Endothelial cell of umbilical vein (primary cell): ENCODE measurements at regions not wholly inside any gene's neighbourhood (a gene's known extent, or its start where the extent isn't known, plus 50 kb on each side); places are given as distances from the start of the nearest gene placed in this dataset.

Experiments
- BruUV-seq: library from RNA; stranded (reverse); fragments of 400-500 nt; replicated peaks from 2 replicates; lab custom pipeline; 2021; lab: Mats Ljungman, UMichigan
- CTCF ChIA-PET: fragments of 300-600, 350-600 bp; sonication (Branson Sonifier 250); formaldehyde crosslinking; loops from one replicate; lab custom pipeline; 2021; ENCODE audit warnings: antibody characterized with exemption, inconsistent platforms; lab: Charles Lee
- POLR2A ChIA-PET: fragments of 300-600, 350-600 bp; sonication (Branson Sonifier 250); formaldehyde crosslinking; loops from one replicate; lab custom pipeline; 2021; ENCODE audit warnings: antibody characterized with exemption, inconsistent platforms; lab: Charles Lee
- DNase-seq: peaks from one replicate; pipeline ENCODE4 v3.0.0-alpha.2; 2011; ENCODE audit warnings: low read depth, low spot score
- FAIRE-seq: peaks from 2 replicates; lab custom pipeline; 2011; peaks lifted over from hg19 to GRCh38; lab: Jason Lieb, UNC
- H2AFZ ChIP-seq: 2 replicates; pipeline ENCODE4 v1.6.0; 2012; ENCODE audit warnings: low read depth, low read length, control low read depth, inconsistent platforms
- H3K27ac ChIP-seq: 2 replicates; pipeline ENCODE4 v1.5.1; 2011; ENCODE audit warnings: low read depth, mild to moderate bottlenecking, control low read depth, low read length, moderate library complexity; ENCODE audit not compliant: insufficient read depth
- H3K27me3 ChIP-seq, 2 experiments: 2 replicates each; pipeline versions ENCODE4 v1.6.0 to v1.6.1; 2011; ENCODE audit warnings: low read length in 2 of 2, mixed read lengths in 1 of 2; ENCODE audit not compliant: control insufficient read depth in 2 of 2, insufficient read depth in 2 of 2
- H3K36me3 ChIP-seq, 2 experiments: 2 replicates in 1 of 2; 3 replicates in 1 of 2; pipeline ENCODE4 v1.5.1; 2011; ENCODE audit warnings: low read length in 2 of 2, mild to moderate bottlenecking in 1 of 2, moderate library complexity in 1 of 2; ENCODE audit not compliant: control insufficient read depth in 2 of 2, insufficient read depth in 2 of 2; ENCODE audit errors: extremely low read depth in 1 of 2
- H3K4me1 ChIP-seq: 3 replicates; pipeline ENCODE4 v1.5.1; 2011; ENCODE audit warnings: mild to moderate bottlenecking, low read length; ENCODE audit not compliant: control insufficient read depth, insufficient read depth; ENCODE audit errors: extremely low read depth
- H3K4me2 ChIP-seq: 2 replicates; pipeline ENCODE4 v1.6.1; 2011; ENCODE audit warnings: low read length, control low read depth, mixed read lengths; ENCODE audit not compliant: insufficient read depth
- H3K4me3 ChIP-seq, 3 experiments: fragments of 200-600 bp in 1 of 3; sonication (generic), shearing (Covaris generic) in 1 of 3; replicated peaks in 1 of 3; 2 replicates each; pipeline ENCODE4 v1.5.1; 2011 to 2016; ENCODE audit warnings: control low read depth in 3 of 3, low read length in 3 of 3, mild to moderate bottlenecking in 2 of 3, inconsistent platforms in 1 of 3, low read depth in 1 of 3, moderate library complexity in 1 of 3; ENCODE audit not compliant: insufficient read depth in 1 of 3
- H3K79me2 ChIP-seq: 2 replicates; pipeline ENCODE4 v1.6.0; 2012; ENCODE audit warnings: low read length, inconsistent platforms; ENCODE audit not compliant: control insufficient read depth, insufficient read depth
- H3K9ac ChIP-seq: replicated peaks from 2 replicates; pipeline ENCODE3; 2011; ENCODE audit warnings: low read length, control low read depth; ENCODE audit not compliant: insufficient read depth; ENCODE audit errors: extremely low read depth
- H3K9me1 ChIP-seq: replicated peaks from 3 replicates; pipeline ENCODE4 v1.6.0; 2011; ENCODE audit warnings: mild to moderate bottlenecking, low read length; ENCODE audit not compliant: control insufficient read depth, insufficient read depth; ENCODE audit errors: extremely low read depth
- H3K9me3 ChIP-seq: replicated peaks from 2 replicates; pipeline ENCODE4 v1.5.1; 2012; ENCODE audit warnings: low read length, inconsistent platforms; ENCODE audit not compliant: control insufficient read depth, insufficient read depth
- H4K20me1 ChIP-seq: replicated peaks from 2 replicates; pipeline ENCODE3; 2011; ENCODE audit warnings: mild to moderate bottlenecking, low read length; ENCODE audit not compliant: control insufficient read depth, insufficient read depth; ENCODE audit errors: extremely low read depth
- EZH2 ChIP-seq: IDR thresholded peaks from 2 replicates; pipeline ENCODE4 v1.6.1; 2012; ENCODE audit warnings: borderline replicate concordance, low read depth, mild to moderate bottlenecking, moderate library complexity, low read length, inconsistent platforms; ENCODE audit not compliant: severe bottlenecking
- FOS ChIP-seq: IDR thresholded peaks from 2 replicates; pipeline ENCODE4 v1.6.1; 2011; ENCODE audit warnings: mild to moderate bottlenecking, low read length, moderate library complexity, borderline replicate concordance; ENCODE audit not compliant: insufficient read depth
- JUN ChIP-seq: IDR thresholded peaks from 2 replicates; pipeline ENCODE4 v1.6.1; 2011; ENCODE audit warnings: borderline replicate concordance, low read depth; ENCODE audit not compliant: insufficient read length, insufficient read depth
- POLR2A ChIP-seq: IDR thresholded peaks from 2 replicates; pipeline ENCODE4 v1.6.1; 2012; ENCODE audit warnings: low read depth, mild to moderate bottlenecking, control low read depth, low read length
- dilution Hi-C: fragments of 300-500 bp; cut with MboI; formaldehyde crosslinking; loops from one replicate; pipeline ENCODE4 v1.15.0; 2019; ENCODE audit warnings: low sequenced_read_pairs; ENCODE audit not compliant: extremely low pct_ligation_motif_present
- intact Hi-C: fragments of 100-400 bp; cut with micrococcal nuclease; formaldehyde crosslinking; loops from one replicate; pipeline ENCODE4 v1.10.0; 2022
- TF ChIP-seq, protein P1 (sequence below), 2 donors: IDR thresholded peaks; 1 replicate in 1 of 2; 2 replicates in 1 of 2; pipeline ENCODE4 v1.5.1; 2011; ENCODE audit warnings: low read length in 2 of 2, mild to moderate bottlenecking in 2 of 2, moderate library complexity in 2 of 2, control low read depth in 1 of 2, inconsistent platforms in 1 of 2, low read depth in 1 of 2; ENCODE audit not compliant: insufficient read depth in 1 of 2; ENCODE audit errors: extremely low read depth in 1 of 2
- TF ChIP-seq, protein P2 (sequence below): IDR thresholded peaks from 2 replicates; pipeline ENCODE4 v1.6.1; 2011; ENCODE audit not compliant: insufficient read depth, insufficient read length

- FAIRE-seq (no peak), DNase-seq (peak; percentile 16)
- no peak overlapping the region for H3K27ac ChIP-seq
- TF ChIP-seq EZH2: no peak
- TF ChIP-seq, protein P1, sequence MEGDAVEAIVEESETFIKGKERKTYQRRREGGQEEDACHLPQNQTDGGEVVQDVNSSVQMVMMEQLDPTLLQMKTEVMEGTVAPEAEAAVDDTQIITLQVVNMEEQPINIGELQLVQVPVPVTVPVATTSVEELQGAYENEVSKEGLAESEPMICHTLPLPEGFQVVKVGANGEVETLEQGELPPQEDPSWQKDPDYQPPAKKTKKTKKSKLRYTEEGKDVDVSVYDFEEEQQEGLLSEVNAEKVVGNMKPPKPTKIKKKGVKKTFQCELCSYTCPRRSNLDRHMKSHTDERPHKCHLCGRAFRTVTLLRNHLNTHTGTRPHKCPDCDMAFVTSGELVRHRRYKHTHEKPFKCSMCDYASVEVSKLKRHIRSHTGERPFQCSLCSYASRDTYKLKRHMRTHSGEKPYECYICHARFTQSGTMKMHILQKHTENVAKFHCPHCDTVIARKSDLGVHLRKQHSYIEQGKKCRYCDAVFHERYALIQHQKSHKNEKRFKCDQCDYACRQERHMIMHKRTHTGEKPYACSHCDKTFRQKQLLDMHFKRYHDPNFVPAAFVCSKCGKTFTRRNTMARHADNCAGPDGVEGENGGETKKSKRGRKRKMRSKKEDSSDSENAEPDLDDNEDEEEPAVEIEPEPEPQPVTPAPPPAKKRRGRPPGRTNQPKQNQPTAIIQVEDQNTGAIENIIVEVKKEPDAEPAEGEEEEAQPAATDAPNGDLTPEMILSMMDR (IDR thresholded peaks at IDR 0.05; ENCODE audit: extremely low read depth in 1 of 2, insufficient read depth in 1 of 2, low read depth in 1 of 2, low read length in 2 of 2): no peak
- no peak for TF ChIP-seq POLR2A
- TF ChIP-seq FOS: no peak
- TF ChIP-seq, protein P2, sequence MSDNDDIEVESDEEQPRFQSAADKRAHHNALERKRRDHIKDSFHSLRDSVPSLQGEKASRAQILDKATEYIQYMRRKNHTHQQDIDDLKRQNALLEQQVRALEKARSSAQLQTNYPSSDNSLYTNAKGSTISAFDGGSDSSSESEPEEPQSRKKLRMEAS: no peak
- peak; percentile 26 for TF ChIP-seq JUN
- ChIA-PET POLR2A (no interaction called here), CTCF (no interaction called here)
- no peak overlapping the region for H3K4me3 ChIP-seq
- intact Hi-C loops (no loop called here), dilution Hi-C loops (no loop called here)
- H4K20me1 ChIP-seq: no peaks in the 10 kb centered on the region
- H2AFZ ChIP-seq: no peak overlapping the region
- H3K9me3 ChIP-seq: no peaks in the 10 kb centered on the region
- H3K9ac ChIP-seq: no peak overlapping the region
- H3K27me3 ChIP-seq: peaks cover 4 to 12% of the 10 kb centered on the region in 2 experiments
- no peaks in the 10 kb centered on the region for H3K79me2 ChIP-seq
- H3K4me1 ChIP-seq: no peaks in the 10 kb centered on the region
- H3K36me3 ChIP-seq: no peaks in the 10 kb centered on the region
- BruUV-seq: no TSS peak
- H3K9me1 ChIP-seq: no peaks in the 10 kb centered on the region
- no peak overlapping the region for H3K4me2 ChIP-seq
Observed at GRCh38 chr9:99326112-99326916, 104.2 kb downstream of the SEC61B start.
